IgD-negative memory B cell (primary cell): ENCODE measurements at regions not wholly inside any gene's neighbourhood (a gene's known extent, or its start where the extent isn't known, plus 50 kb on each side); places are given as distances from the start of the nearest gene placed in this dataset.

Source experiments
- H3K27ac Mint-ChIP-seq, 3 donors: one replicate each; pipeline ENCODE4 v1.8.0; 2020 to 2022; ENCODE audit warnings: mild to moderate bottlenecking in 3 of 3, mixed read lengths in 3 of 3, moderate library complexity in 1 of 3
- H3K27me3 Mint-ChIP-seq: one replicate; pipeline ENCODE4 v1.8.0; 2021; ENCODE audit warnings: mixed read lengths
- H3K36me3 Mint-ChIP-seq: one replicate; pipeline ENCODE4 v1.8.0; 2020; ENCODE audit warnings: mild to moderate bottlenecking, mixed read lengths
- H3K4me1 Mint-ChIP-seq, 3 donors: one replicate each; pipeline ENCODE4 v1.8.0; 2020 to 2022; ENCODE audit warnings: mixed read lengths in 3 of 3, mild to moderate bottlenecking in 1 of 3
- H3K4me3 Mint-ChIP-seq, 4 donors: one replicate each; pipeline ENCODE4 v1.8.0; 2020 to 2022; ENCODE audit warnings: mild to moderate bottlenecking in 4 of 4, mixed read lengths in 4 of 4, moderate library complexity in 3 of 4
- H3K9me3 Mint-ChIP-seq, 3 donors: one replicate each; pipeline ENCODE4 v1.8.0; 2020 to 2021; ENCODE audit warnings: mixed read lengths in 3 of 3, mild to moderate bottlenecking in 1 of 3

DNA sequence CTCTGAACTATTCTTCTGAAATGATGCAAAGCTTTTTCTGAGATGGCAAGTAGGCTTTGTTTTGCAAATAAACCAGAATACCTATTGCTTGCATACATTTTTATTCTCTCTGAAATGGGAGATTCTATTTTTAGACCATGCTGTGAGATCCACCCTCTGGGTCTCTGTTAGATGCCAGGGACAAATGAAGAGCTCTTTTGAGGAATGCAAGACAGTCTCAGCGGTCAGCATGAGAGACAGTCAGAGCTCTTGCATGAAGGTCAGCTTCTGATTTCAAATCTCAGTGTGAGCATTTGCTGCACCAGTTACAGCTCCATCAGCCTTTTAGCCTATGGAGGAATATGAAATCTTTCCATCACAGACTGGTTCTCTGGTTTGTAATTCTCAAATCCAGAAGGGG is 429.9 kb upstream of the KLF6 start:
- H3K36me3 Mint-ChIP-seq, result no peaks in the 10 kb centered on the region

GRCh38 chr10:4213441-4213840 is 428.4 kb upstream of the KLF6 start:
- H3K4me3 Mint-ChIP-seq, result no peak overlapping the region
- H3K27ac Mint-ChIP-seq, result no peak overlapping the region
- H3K4me1 Mint-ChIP-seq, result peaks cover 0 to 5% (median 2%) of the 10 kb centered on the region in 3 donors
- H3K9me3 Mint-ChIP-seq, result peaks cover 0 to 2% (median 0%) of the 10 kb centered on the region in 3 donors
- peaks cover 11% of the 10 kb centered on the region for H3K27me3 Mint-ChIP-seq
- H3K36me3 Mint-ChIP-seq, result no peaks in the 10 kb centered on the region

More for the DNA sequence above, 429.9 kb upstream of the KLF6 start:
- Mint-ChIP-seq H3K9me3 (peaks cover 0 to 2% (median 0%) of the 10 kb centered on the region in 3 donors), H3K27me3 (peaks cover 12% of the 10 kb centered on the region), H3K27ac (no peak overlapping the region), H3K4me1 (peaks cover 0 to 5% (median 2%) of the 10 kb centered on the region in 3 donors), H3K4me3 (no peak overlapping the region)

- peaks cover 0 to 2% (median 0%) of the 10 kb centered on the region in 3 donors for H3K9me3 Mint-ChIP-seq
These were observed 427.2 kb upstream of the KLF6 start for GRCh38 chr10:4212111-4212630.

GRCh38 chr10:4208499-4208898 is 423.5 kb upstream of the KLF6 start:
- Mint-ChIP-seq H3K4me1 (no peaks in the 10 kb centered on the region), H3K27me3 (peaks cover 10% of the 10 kb centered on the region), H3K4me3 (no peak overlapping the region), H3K9me3 (peaks cover 0 to 4% (median 0%) of the 10 kb centered on the region in 3 donors), H3K27ac (no peak overlapping the region), H3K36me3 (no peaks in the 10 kb centered on the region)

More at GRCh38 chr10:4212111-4212630, 427.2 kb upstream of the KLF6 start:
- H3K36me3 Mint-ChIP-seq, result no peaks in the 10 kb centered on the region
- peaks cover 0 to 4% (median 2%) of the 10 kb centered on the region in 3 donors for H3K4me1 Mint-ChIP-seq
- peaks cover 5% of the 10 kb centered on the region for H3K27me3 Mint-ChIP-seq
- peak overlapping the region in 1 of 3 donors; percentile 22 for H3K27ac Mint-ChIP-seq
- no peak overlapping the region for H3K4me3 Mint-ChIP-seq

DNA sequence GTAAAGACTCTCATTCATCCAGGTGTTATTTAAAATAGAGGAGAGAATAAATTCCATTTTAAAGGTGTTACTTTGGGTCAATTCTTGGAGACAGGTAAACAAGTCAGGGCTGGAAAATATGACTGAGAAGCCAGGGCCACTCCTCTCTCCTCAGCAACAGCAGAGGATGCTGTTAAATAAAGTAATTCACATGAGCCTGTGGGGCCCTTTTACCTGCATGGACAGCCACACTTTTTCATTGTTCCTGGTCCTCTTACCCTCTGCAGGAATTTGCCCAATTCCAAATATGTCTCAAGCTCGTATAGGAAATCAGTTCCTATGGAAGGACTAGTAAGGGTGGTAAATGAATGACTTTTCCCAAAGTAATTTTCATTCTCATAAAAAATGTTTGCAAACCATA is 420.1 kb upstream of the KLF6 start:
- no peak overlapping the region for H3K4me3 Mint-ChIP-seq
- peaks cover 13% of the 10 kb centered on the region for H3K27me3 Mint-ChIP-seq
- H3K4me1 Mint-ChIP-seq, result no peaks in the 10 kb centered on the region
- no peaks in the 10 kb centered on the region for H3K36me3 Mint-ChIP-seq
- H3K27ac Mint-ChIP-seq, result no peak overlapping the region
- H3K9me3 Mint-ChIP-seq, result peaks cover 0 to 2% (median 0%) of the 10 kb centered on the region in 3 donors

DNA sequence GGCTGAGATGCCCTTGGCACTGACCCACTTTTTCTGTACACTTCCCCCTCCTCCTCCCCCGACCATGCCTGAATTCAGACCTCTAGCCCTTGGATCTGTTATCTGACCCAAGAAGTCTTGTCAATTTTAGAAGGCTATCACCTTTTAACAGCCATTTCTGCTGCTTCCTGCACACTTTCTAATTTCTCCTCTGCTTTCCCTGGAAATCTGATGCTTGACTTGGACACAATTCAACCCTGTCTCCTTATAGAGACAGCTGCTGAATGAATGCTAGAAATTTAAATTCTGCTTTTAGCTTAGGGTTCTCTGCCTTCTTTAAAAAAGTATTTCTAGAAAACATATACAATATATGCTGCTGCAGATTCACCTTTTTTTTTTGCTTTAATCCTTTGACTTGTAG is 417.9 kb upstream of the KLF6 start:
- Mint-ChIP-seq H3K9me3 (peaks cover 0 to 2% (median 0%) of the 10 kb centered on the region in 3 donors), H3K4me3 (no peak overlapping the region), H3K4me1 (no peaks in the 10 kb centered on the region), H3K27me3 (peaks cover 13% of the 10 kb centered on the region), H3K27ac (no peak overlapping the region), H3K36me3 (peaks cover 2% of the 10 kb centered on the region)

- Mint-ChIP-seq H3K36me3 (peaks cover 2% of the 10 kb centered on the region), H3K27ac (no peak overlapping the region), H3K4me3 (no peak overlapping the region), H3K27me3 (peaks cover 13% of the 10 kb centered on the region), H3K4me1 (no peaks in the 10 kb centered on the region), H3K9me3 (peaks cover 0 to 2% (median 0%) of the 10 kb centered on the region in 3 donors)
These were observed 417.1 kb upstream of the KLF6 start for GRCh38 chr10:4201866-4202825.

- Mint-ChIP-seq H3K4me3 (no peak overlapping the region), H3K27ac (no peak overlapping the region), H3K9me3 (no peaks in the 10 kb centered on the region), H3K36me3 (peaks cover 2% of the 10 kb centered on the region), H3K27me3 (peaks cover 3% of the 10 kb centered on the region), H3K4me1 (peaks cover 0 to 3% (median 0%) of the 10 kb centered on the region in 3 donors)
These were observed 414.2 kb upstream of the KLF6 start for GRCh38 chr10:4199196-4199595.

GRCh38 chr10:4198216-4198615 is 413.2 kb upstream of the KLF6 start:
- H3K4me3 Mint-ChIP-seq, result no peak overlapping the region
- no peak overlapping the region for H3K27ac Mint-ChIP-seq
- H3K36me3 Mint-ChIP-seq, result peaks cover 2% of the 10 kb centered on the region
- no peaks in the 10 kb centered on the region for H3K9me3 Mint-ChIP-seq
- H3K27me3 Mint-ChIP-seq, result peaks cover 3% of the 10 kb centered on the region
- peaks cover 0 to 3% (median 0%) of the 10 kb centered on the region in 3 donors for H3K4me1 Mint-ChIP-seq

- H3K9me3 Mint-ChIP-seq, result no peaks in the 10 kb centered on the region
- peak overlapping the region in 1 of 3 donors; percentile 14 for H3K27ac Mint-ChIP-seq
- peaks cover 3% of the 10 kb centered on the region for H3K27me3 Mint-ChIP-seq
- H3K4me1 Mint-ChIP-seq, result peaks cover 0 to 3% (median 0%) of the 10 kb centered on the region in 3 donors
- peaks cover 2% of the 10 kb centered on the region for H3K36me3 Mint-ChIP-seq
- no peak overlapping the region for H3K4me3 Mint-ChIP-seq
These were observed 412.7 kb upstream of the KLF6 start for GRCh38 chr10:4197676-4198075.

GRCh38 chr10:4196771-4197390 is 411.9 kb upstream of the KLF6 start:
- peaks cover 0 to 3% (median 0%) of the 10 kb centered on the region in 3 donors for H3K4me1 Mint-ChIP-seq
- no peak overlapping the region for H3K4me3 Mint-ChIP-seq
- H3K27ac Mint-ChIP-seq, result no peak overlapping the region
- peaks cover 2% of the 10 kb centered on the region for H3K36me3 Mint-ChIP-seq
- peaks cover 3% of the 10 kb centered on the region for H3K27me3 Mint-ChIP-seq
- H3K9me3 Mint-ChIP-seq, result no peaks in the 10 kb centered on the region

GRCh38 chr10:4196183-4196582 is 411.2 kb upstream of the KLF6 start:
- Mint-ChIP-seq H3K9me3 (no peaks in the 10 kb centered on the region), H3K27me3 (no peaks in the 10 kb centered on the region), H3K4me3 (no peak overlapping the region), H3K27ac (no peak overlapping the region), H3K4me1 (peaks cover 0 to 3% (median 0%) of the 10 kb centered on the region in 3 donors), H3K36me3 (peaks cover 2% of the 10 kb centered on the region)

GRCh38 chr10:4195213-4195612 is 410.2 kb upstream of the KLF6 start:
- Mint-ChIP-seq H3K4me3 (no peak overlapping the region), H3K36me3 (peaks cover 2% of the 10 kb centered on the region), H3K27ac (no peak overlapping the region), H3K4me1 (peaks cover 0 to 3% (median 0%) of the 10 kb centered on the region in 3 donors), H3K27me3 (no peaks in the 10 kb centered on the region), H3K9me3 (no peaks in the 10 kb centered on the region)

GRCh38 chr10:4194231-4194630 is 409.2 kb upstream of the KLF6 start:
- Mint-ChIP-seq H3K4me1 (peaks cover 0 to 3% (median 0%) of the 10 kb centered on the region in 3 donors), H3K4me3 (no peak overlapping the region), H3K36me3 (peaks cover 2% of the 10 kb centered on the region)

GRCh38 chr10:4191894-4192293 is 406.9 kb upstream of the KLF6 start:
- Mint-ChIP-seq H3K36me3 (no peaks in the 10 kb centered on the region), H3K4me1 (peaks cover 0 to 4% (median 0%) of the 10 kb centered on the region in 3 donors), H3K9me3 (peaks cover 0 to 3% (median 0%) of the 10 kb centered on the region in 3 donors), H3K27me3 (no peaks in the 10 kb centered on the region), H3K4me3 (no peak overlapping the region), H3K27ac (peak overlapping the region in 1 of 3 donors; percentile 35)

More at GRCh38 chr10:4194231-4194630, 409.2 kb upstream of the KLF6 start:
- Mint-ChIP-seq H3K27ac (no peak overlapping the region), H3K9me3 (peaks cover 0 to 3% (median 0%) of the 10 kb centered on the region in 3 donors), H3K27me3 (no peaks in the 10 kb centered on the region)
